Coronary artery (tissue), 2 donors: ENCODE measurements at regions not wholly inside any gene's neighbourhood (a gene's known extent, or its start where the extent isn't known, plus 50 kb on each side); places are given as distances from the start of the nearest gene placed in this dataset.

ENCODE experiments used
- DNase-seq: peaks from one replicate; pipeline ENCODE4 v3.0.0-alpha.2; 2017; ENCODE audit warnings: low spot score
- H3K27ac ChIP-seq, 2 donors: fragments of 200-600 bp; sonication (generic); one replicate each; pipeline ENCODE4 v1.5.1; 2016 to 2019
- H3K4me3 ChIP-seq: fragments of 200-600 bp; sonication (generic); 2 replicates; pipeline ENCODE4 v1.5.1; 2016; ENCODE audit warnings: mild to moderate bottlenecking, moderate library complexity
- CTCF ChIP-seq: fragments of 200-600 bp; sonication (generic); IDR thresholded peaks from one replicate; pipeline ENCODE4 v1.5.1; 2019; ENCODE audit warnings: antibody characterized with exemption

GRCh38 chr1:81305997-81306452, 494.7 kb upstream of the ADGRL2 start:
- H3K4me3 ChIP-seq = peak overlapping the region; percentile 69
- H3K27ac ChIP-seq = no peak overlapping the region
- DNase-seq = no peak
- TF ChIP-seq CTCF = no peak

- DNase-seq = no peak
- H3K27ac ChIP-seq = no peak overlapping the region
- no peak overlapping the region for H3K4me3 ChIP-seq
- no peak for TF ChIP-seq CTCF
These were observed 496.5 kb upstream of the ADGRL2 start for GRCh38 chr1:81304187-81304586.

- TF ChIP-seq CTCF = no peak
- Histone ChIP-seq H3K27ac (no peak overlapping the region), H3K4me3 (no peak overlapping the region)
- no peak for DNase-seq
These were observed 500.8 kb upstream of the ADGRL2 start for GRCh38 chr1:81299892-81300291.

- H3K4me3 ChIP-seq = no peak overlapping the region
- TF ChIP-seq CTCF = no peak
- no peak for DNase-seq
- H3K27ac ChIP-seq = no peak overlapping the region
These were observed 502.5 kb upstream of the ADGRL2 start for GRCh38 chr1:81298266-81298665.

- no peak overlapping the region for H3K27ac ChIP-seq
- TF ChIP-seq CTCF = no peak
- DNase-seq = no peak
- H3K4me3 ChIP-seq = no peak overlapping the region
These were observed 504.1 kb upstream of the ADGRL2 start for GRCh38 chr1:81296601-81297000.

- DNase-seq = no peak
- no peak overlapping the region for H3K4me3 ChIP-seq
- TF ChIP-seq CTCF = no peak
- H3K27ac ChIP-seq = no peak overlapping the region
These were observed 510.4 kb upstream of the ADGRL2 start for GRCh38 chr1:81290326-81290725.

GRCh38 chr1:81288689-81289088, 512.0 kb upstream of the ADGRL2 start:
- H3K27ac ChIP-seq = no peak overlapping the region
- no peak for TF ChIP-seq CTCF
- H3K4me3 ChIP-seq = no peak overlapping the region
- DNase-seq = no peak
